ENCODE measurements at regions not wholly inside any gene's neighbourhood (a gene's known extent, or its start where the extent isn't known, plus 50 kb on each side); places are given as distances from the start of the nearest gene placed in this dataset.

DNA sequence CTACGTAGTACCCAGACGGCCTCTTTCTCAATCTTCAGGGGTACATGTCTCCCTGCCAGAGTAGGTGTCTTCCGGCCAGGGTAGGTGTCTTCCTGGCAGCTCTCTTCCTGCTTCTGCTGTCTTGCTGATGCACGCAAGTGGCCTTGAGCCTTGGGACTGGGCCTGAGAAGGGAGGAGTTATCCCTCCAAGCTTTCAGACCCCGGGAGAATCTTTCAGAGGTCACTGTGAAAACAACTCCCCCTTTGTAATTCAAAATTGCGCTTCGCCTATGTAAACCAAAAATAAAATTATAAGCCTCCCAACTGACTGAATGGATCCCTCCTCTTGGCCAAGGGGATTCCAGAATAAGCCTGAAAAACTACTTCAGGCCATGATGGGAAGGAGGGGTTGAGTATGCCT is 87.3 kb upstream of the NUDT4 start (continued):
- no peak for TF ChIP-seq ZNF331 (CRISPR knock-in tag; IDR thresholded peaks at IDR 0.05; ENCODE audit: low read depth)
- TF ChIP-seq, protein P1, sequence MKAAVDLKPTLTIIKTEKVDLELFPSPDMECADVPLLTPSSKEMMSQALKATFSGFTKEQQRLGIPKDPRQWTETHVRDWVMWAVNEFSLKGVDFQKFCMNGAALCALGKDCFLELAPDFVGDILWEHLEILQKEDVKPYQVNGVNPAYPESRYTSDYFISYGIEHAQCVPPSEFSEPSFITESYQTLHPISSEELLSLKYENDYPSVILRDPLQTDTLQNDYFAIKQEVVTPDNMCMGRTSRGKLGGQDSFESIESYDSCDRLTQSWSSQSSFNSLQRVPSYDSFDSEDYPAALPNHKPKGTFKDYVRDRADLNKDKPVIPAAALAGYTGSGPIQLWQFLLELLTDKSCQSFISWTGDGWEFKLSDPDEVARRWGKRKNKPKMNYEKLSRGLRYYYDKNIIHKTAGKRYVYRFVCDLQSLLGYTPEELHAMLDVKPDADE (IDR thresholded peaks at IDR 0.05) = no peak
- TF ChIP-seq JUNB (IDR thresholded peaks at IDR 0.05; ENCODE audit: unreplicated experiment) = no peak

DNA sequence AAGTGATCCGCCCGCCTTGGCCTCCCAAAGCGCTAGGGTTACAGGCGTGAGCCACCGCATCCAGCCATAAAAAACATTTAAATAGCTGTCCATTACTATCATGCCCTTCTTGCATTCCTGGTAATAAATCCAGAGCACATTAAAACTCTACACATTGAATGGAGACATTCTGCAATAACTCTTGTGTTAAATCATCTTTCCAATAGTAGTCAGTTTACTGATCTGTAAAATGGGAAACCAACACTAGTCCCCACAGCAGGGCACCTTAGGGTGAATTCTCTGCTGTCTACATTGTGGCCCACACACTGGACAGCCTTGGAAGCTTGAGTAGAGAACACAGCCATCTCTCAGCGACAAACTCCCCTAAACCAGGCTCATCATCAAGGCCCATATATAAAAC is 85.5 kb upstream of the NUDT4 start:
- Mint-ChIP-seq H3K4me1 (peaks cover 3% of the 10 kb centered on the region; the same call in 2 of the 3 replicates), H3K4me3 (no peak overlapping the region), H3K27ac (no peak overlapping the region), H3K9me3 (peaks cover 8% of the 10 kb centered on the region), H3K36me3 (ENCODE audit: low read depth) (peaks cover 4% of the 10 kb centered on the region; the same call in 2 of the 3 replicates), H3K27me3 (ENCODE audit: insufficient read depth, low read depth, poor library complexity) (peaks cover 6% of the 10 kb centered on the region)
- no peak overlapping the region for H3K4me2 ChIP-seq
- no peak overlapping the region for H3K4me3 ChIP-seq
- no peak overlapping the region for H3K27ac ChIP-seq (ENCODE audit: low read depth)
- ATAC-seq (no peak), DNase-seq (ENCODE audit: low spot score) (no peak)
- no peaks in the 10 kb centered on the region for H3K4me1 ChIP-seq (ENCODE audit: insufficient read depth)
- TF ChIP-seq, protein P1 (IDR thresholded peaks at IDR 0.05) = no peak
- TF ChIP-seq, protein P2, sequence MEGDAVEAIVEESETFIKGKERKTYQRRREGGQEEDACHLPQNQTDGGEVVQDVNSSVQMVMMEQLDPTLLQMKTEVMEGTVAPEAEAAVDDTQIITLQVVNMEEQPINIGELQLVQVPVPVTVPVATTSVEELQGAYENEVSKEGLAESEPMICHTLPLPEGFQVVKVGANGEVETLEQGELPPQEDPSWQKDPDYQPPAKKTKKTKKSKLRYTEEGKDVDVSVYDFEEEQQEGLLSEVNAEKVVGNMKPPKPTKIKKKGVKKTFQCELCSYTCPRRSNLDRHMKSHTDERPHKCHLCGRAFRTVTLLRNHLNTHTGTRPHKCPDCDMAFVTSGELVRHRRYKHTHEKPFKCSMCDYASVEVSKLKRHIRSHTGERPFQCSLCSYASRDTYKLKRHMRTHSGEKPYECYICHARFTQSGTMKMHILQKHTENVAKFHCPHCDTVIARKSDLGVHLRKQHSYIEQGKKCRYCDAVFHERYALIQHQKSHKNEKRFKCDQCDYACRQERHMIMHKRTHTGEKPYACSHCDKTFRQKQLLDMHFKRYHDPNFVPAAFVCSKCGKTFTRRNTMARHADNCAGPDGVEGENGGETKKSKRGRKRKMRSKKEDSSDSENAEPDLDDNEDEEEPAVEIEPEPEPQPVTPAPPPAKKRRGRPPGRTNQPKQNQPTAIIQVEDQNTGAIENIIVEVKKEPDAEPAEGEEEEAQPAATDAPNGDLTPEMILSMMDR (conservative IDR thresholded peaks at IDR 0.05; ENCODE audit: low read depth in 2 of 2) = no peak
- TF ChIP-seq ZNF114 (CRISPR knock-in tag; IDR thresholded peaks at IDR 0.05) (no peak), EZH2phosphoT487 (IDR thresholded peaks at IDR 0.05; ENCODE audit: unreplicated experiment) (no peak), STAT1 (IDR thresholded peaks at IDR 0.05; ENCODE audit: unreplicated experiment) (no peak), NANOG (IDR thresholded peaks at IDR 0.05; ENCODE audit: borderline replicate concordance) (no peak), ZNF331 (CRISPR knock-in tag; IDR thresholded peaks at IDR 0.05; ENCODE audit: low read depth) (no peak), JUNB (IDR thresholded peaks at IDR 0.05; ENCODE audit: unreplicated experiment) (no peak), POLR2AphosphoS5 (IDR thresholded peaks at IDR 0.05; ENCODE audit: low read depth) (no peak)
- TF ChIP-seq, protein P3, sequence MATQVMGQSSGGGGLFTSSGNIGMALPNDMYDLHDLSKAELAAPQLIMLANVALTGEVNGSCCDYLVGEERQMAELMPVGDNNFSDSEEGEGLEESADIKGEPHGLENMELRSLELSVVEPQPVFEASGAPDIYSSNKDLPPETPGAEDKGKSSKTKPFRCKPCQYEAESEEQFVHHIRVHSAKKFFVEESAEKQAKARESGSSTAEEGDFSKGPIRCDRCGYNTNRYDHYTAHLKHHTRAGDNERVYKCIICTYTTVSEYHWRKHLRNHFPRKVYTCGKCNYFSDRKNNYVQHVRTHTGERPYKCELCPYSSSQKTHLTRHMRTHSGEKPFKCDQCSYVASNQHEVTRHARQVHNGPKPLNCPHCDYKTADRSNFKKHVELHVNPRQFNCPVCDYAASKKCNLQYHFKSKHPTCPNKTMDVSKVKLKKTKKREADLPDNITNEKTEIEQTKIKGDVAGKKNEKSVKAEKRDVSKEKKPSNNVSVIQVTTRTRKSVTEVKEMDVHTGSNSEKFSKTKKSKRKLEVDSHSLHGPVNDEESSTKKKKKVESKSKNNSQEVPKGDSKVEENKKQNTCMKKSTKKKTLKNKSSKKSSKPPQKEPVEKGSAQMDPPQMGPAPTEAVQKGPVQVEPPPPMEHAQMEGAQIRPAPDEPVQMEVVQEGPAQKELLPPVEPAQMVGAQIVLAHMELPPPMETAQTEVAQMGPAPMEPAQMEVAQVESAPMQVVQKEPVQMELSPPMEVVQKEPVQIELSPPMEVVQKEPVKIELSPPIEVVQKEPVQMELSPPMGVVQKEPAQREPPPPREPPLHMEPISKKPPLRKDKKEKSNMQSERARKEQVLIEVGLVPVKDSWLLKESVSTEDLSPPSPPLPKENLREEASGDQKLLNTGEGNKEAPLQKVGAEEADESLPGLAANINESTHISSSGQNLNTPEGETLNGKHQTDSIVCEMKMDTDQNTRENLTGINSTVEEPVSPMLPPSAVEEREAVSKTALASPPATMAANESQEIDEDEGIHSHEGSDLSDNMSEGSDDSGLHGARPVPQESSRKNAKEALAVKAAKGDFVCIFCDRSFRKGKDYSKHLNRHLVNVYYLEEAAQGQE (IDR thresholded peaks at IDR 0.05; ENCODE audit: unreplicated experiment) = no peak
- TF ChIP-seq, protein P4, sequence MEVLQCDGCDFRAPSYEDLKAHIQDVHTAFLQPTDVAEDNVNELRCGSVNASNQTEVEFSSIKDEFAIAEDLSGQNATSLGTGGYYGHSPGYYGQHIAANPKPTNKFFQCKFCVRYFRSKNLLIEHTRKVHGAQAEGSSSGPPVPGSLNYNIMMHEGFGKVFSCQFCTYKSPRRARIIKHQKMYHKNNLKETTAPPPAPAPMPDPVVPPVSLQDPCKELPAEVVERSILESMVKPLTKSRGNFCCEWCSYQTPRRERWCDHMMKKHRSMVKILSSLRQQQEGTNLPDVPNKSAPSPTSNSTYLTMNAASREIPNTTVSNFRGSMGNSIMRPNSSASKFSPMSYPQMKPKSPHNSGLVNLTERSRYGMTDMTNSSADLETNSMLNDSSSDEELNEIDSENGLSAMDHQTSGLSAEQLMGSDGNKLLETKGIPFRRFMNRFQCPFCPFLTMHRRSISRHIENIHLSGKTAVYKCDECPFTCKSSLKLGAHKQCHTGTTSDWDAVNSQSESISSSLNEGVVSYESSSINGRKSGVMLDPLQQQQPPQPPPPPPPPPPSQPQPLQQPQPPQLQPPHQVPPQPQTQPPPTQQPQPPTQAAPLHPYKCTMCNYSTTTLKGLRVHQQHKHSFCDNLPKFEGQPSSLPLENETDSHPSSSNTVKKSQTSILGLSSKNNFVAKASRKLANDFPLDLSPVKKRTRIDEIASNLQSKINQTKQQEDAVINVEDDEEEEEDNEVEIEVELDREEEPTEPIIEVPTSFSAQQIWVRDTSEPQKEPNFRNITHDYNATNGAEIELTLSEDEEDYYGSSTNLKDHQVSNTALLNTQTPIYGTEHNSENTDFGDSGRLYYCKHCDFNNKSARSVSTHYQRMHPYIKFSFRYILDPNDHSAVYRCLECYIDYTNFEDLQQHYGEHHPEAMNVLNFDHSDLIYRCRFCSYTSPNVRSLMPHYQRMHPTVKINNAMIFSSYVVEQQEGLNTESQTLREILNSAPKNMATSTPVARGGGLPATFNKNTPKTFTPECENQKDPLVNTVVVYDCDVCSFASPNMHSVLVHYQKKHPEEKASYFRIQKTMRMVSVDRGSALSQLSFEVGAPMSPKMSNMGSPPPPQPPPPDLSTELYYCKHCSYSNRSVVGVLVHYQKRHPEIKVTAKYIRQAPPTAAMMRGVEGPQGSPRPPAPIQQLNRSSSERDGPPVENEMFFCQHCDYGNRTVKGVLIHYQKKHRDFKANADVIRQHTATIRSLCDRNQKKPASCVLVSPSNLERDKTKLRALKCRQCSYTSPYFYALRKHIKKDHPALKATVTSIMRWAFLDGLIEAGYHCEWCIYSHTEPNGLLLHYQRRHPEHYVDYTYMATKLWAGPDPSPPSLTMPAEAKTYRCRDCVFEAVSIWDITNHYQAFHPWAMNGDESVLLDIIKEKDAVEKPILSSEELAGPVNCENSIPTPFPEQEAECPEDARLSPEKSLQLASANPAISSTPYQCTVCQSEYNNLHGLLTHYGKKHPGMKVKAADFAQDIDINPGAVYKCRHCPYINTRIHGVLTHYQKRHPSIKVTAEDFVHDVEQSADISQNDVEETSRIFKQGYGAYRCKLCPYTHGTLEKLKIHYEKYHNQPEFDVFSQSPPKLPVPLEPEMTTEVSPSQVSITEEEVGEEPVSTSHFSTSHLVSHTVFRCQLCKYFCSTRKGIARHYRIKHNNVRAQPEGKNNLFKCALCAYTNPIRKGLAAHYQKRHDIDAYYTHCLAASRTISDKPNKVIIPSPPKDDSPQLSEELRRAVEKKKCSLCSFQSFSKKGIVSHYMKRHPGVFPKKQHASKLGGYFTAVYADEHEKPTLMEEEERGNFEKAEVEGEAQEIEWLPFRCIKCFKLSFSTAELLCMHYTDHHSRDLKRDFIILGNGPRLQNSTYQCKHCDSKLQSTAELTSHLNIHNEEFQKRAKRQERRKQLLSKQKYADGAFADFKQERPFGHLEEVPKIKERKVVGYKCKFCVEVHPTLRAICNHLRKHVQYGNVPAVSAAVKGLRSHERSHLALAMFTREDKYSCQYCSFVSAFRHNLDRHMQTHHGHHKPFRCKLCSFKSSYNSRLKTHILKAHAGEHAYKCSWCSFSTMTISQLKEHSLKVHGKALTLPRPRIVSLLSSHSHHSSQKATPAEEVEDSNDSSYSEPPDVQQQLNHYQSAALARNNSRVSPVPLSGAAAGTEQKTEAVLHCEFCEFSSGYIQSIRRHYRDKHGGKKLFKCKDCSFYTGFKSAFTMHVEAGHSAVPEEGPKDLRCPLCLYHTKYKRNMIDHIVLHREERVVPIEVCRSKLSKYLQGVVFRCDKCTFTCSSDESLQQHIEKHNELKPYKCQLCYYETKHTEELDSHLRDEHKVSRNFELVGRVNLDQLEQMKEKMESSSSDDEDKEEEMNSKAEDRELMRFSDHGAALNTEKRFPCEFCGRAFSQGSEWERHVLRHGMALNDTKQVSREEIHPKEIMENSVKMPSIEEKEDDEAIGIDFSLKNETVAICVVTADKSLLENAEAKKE (CRISPR knock-in tag; IDR thresholded peaks at IDR 0.05) = no peak
- no peaks in the 10 kb centered on the region for H3K9me2 ChIP-seq (ENCODE audit: insufficient read depth)
- H3K36me3 ChIP-seq (ENCODE audit: insufficient read depth) = no peaks in the 10 kb centered on the region
- no peak overlapping the region for H2AFZ ChIP-seq
- no peaks in the 10 kb centered on the region for H4K20me1 ChIP-seq (replicated peaks; ENCODE audit: insufficient read depth)
- H3F3A ChIP-seq (replicated peaks; ENCODE audit: low read depth) = no peaks in the 10 kb centered on the region
- no peaks in the 10 kb centered on the region for H3K79me2 ChIP-seq (replicated peaks; ENCODE audit: insufficient read depth)
- no peaks in the 10 kb centered on the region for H3K27me3 ChIP-seq (ENCODE audit: insufficient read depth)
